Loucy (cell line): ENCODE measurements at regions not wholly inside any gene's neighbourhood (a gene's known extent, or its start where the extent isn't known, plus 50 kb on each side); places are given as distances from the start of the nearest gene placed in this dataset.

Experiments
- H2AFZ ChIP-seq: fragments of 200-600 bp; sonication (generic); 2 replicates; pipeline ENCODE4 v1.6.0; 2016; ENCODE audit warnings: antibody characterized with exemption, mild to moderate bottlenecking, low read length, moderate library complexity
- H3F3A ChIP-seq: fragments of 200-600 bp; 2 replicates; pipeline ENCODE4 v1.6.0; 2016; ENCODE audit warnings: antibody characterized with exemption, low read depth, mild to moderate bottlenecking
- H3K27me3 ChIP-seq: fragments of 200-600 bp; sonication (generic); 2 replicates; pipeline ENCODE4 v1.6.1; 2014; ENCODE audit warnings: low read length, mild to moderate bottlenecking; ENCODE audit not compliant: insufficient read depth, poor library complexity, severe bottlenecking
- H3K36me3 ChIP-seq: fragments of 200-600 bp; sonication (generic); 2 replicates; pipeline ENCODE4 v1.6.1; 2016; ENCODE audit warnings: low read length; ENCODE audit not compliant: insufficient read depth
- H3K4me1 ChIP-seq: fragments of 200-600 bp; sonication (generic); 2 replicates; pipeline ENCODE4 v1.5.1; 2014; ENCODE audit warnings: low read length, mild to moderate bottlenecking; ENCODE audit not compliant: insufficient read depth, poor library complexity, severe bottlenecking
- H3K4me2 ChIP-seq: fragments of 200-600 bp; sonication (generic); 2 replicates; pipeline ENCODE4 v1.6.0; 2014; ENCODE audit warnings: antibody characterized with exemption, low read length, low read depth, mild to moderate bottlenecking; ENCODE audit not compliant: poor library complexity, severe bottlenecking
- H3K4me3 ChIP-seq: fragments of 200-600 bp; sonication (generic); 2 replicates; pipeline ENCODE4 v1.5.1; 2014; ENCODE audit warnings: low read length, mild to moderate bottlenecking, mixed read lengths; ENCODE audit not compliant: poor library complexity, severe bottlenecking
- H3K79me2 ChIP-seq: fragments of 200-600 bp; sonication (generic); 2 replicates; pipeline ENCODE4 v1.6.1; 2014; ENCODE audit warnings: low read length; ENCODE audit not compliant: insufficient read depth
- H3K9ac ChIP-seq: fragments of 200-600 bp; sonication (generic); 2 replicates; pipeline ENCODE4 v1.6.0; 2014; ENCODE audit warnings: mild to moderate bottlenecking, low read depth, low read length, moderate library complexity; ENCODE audit not compliant: poor library complexity, severe bottlenecking
- H3K9me2 ChIP-seq: fragments of 200-600 bp; sonication (generic); replicated peaks from 2 replicates; pipeline ENCODE4 v1.6.1; 2016; ENCODE audit warnings: low read depth, low read length, mixed read lengths
- H3K9me3 ChIP-seq: fragments of 200-600 bp; sonication (generic); 2 replicates; pipeline ENCODE4 v1.6.1; 2014; ENCODE audit warnings: mild to moderate bottlenecking, antibody characterized with exemption, low read length, low read depth; ENCODE audit not compliant: insufficient read depth
- H4K20me1 ChIP-seq: fragments of 200-600 bp; sonication (generic); 2 replicates; pipeline ENCODE4 v1.6.0; 2014; ENCODE audit warnings: antibody characterized with exemption, low read length, mild to moderate bottlenecking; ENCODE audit not compliant: insufficient read depth, poor library complexity, severe bottlenecking
- EZH2phosphoT487 ChIP-seq: fragments of 200-600 bp; IDR thresholded peaks from 2 replicates; pipeline ENCODE4 v1.6.1; 2018; ENCODE audit warnings: antibody characterized with exemption, mild to moderate bottlenecking, moderate library complexity, borderline replicate concordance
- TF ChIP-seq, protein P1 (sequence below): fragments of 200-600 bp; sonication (generic); conservative IDR thresholded peaks from 2 replicates; pipeline ENCODE4 v1.5.1; 2014; ENCODE audit warnings: mild to moderate bottlenecking, antibody characterized with exemption, low read length

DNA sequence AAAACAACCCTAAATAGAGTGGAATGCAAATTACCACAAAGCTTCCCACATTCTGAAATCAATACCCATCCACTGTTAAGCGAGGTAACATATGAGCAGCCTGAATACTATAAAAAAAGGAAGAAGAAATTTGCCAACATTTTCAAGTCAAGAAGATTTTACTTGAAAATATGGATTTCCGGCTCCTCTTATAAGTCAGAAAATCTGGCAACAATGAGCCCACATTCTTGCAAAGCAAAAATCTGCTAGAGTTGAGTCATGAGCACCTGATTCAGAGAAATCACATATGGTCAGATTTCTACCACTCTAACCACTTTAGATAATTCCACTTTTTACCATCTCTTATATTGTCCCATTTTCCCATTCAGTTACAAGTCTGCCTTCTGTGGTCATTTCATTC is 395.7 kb downstream of the DTHD1 start:
- TF ChIP-seq, protein P1, sequence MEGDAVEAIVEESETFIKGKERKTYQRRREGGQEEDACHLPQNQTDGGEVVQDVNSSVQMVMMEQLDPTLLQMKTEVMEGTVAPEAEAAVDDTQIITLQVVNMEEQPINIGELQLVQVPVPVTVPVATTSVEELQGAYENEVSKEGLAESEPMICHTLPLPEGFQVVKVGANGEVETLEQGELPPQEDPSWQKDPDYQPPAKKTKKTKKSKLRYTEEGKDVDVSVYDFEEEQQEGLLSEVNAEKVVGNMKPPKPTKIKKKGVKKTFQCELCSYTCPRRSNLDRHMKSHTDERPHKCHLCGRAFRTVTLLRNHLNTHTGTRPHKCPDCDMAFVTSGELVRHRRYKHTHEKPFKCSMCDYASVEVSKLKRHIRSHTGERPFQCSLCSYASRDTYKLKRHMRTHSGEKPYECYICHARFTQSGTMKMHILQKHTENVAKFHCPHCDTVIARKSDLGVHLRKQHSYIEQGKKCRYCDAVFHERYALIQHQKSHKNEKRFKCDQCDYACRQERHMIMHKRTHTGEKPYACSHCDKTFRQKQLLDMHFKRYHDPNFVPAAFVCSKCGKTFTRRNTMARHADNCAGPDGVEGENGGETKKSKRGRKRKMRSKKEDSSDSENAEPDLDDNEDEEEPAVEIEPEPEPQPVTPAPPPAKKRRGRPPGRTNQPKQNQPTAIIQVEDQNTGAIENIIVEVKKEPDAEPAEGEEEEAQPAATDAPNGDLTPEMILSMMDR = no peak
- TF ChIP-seq EZH2phosphoT487 = no peak
- H3F3A ChIP-seq = no peaks in the 10 kb centered on the region
- no peak overlapping the region for H2AFZ ChIP-seq

DNA sequence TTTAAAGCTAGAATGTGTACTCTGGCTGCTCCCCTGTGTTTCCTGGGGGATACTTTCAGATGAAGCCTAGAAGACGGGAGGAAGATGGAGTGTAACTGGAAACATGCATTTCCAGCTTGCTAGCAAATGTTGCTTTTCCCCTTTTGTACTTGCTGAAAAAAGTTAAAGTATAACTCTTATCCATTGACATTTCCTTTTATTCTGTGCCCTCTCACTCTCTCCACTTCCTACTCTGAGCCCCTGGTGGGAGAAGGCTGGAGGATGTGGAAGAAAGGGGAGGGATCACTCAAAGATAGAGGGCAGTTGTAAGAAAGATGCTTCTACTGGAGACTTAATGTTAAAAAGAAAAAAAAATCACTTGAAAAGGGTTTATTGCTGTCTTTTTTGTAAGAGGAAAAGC is 396.5 kb downstream of the DTHD1 start:
- no peaks in the 10 kb centered on the region for H3K27me3 ChIP-seq
- H3K9me3 ChIP-seq = no peaks in the 10 kb centered on the region
- no peak overlapping the region for H2AFZ ChIP-seq
- no peaks in the 10 kb centered on the region for H3K9me2 ChIP-seq
- H3K4me2 ChIP-seq = no peak overlapping the region
- H3K36me3 ChIP-seq = no peaks in the 10 kb centered on the region
- H3K9ac ChIP-seq = no peak overlapping the region
- no peaks in the 10 kb centered on the region for H3K4me1 ChIP-seq
- H3F3A ChIP-seq = no peaks in the 10 kb centered on the region
- H4K20me1 ChIP-seq = no peaks in the 10 kb centered on the region
- no peaks in the 10 kb centered on the region for H3K79me2 ChIP-seq
- no peak for TF ChIP-seq EZH2phosphoT487
- TF ChIP-seq, protein P1 = no peak
- H3K4me3 ChIP-seq = no peak overlapping the region

More for the DNA sequence above, 395.7 kb downstream of the DTHD1 start:
- Histone ChIP-seq H3K4me3 (no peak overlapping the region), H3K9ac (no peak overlapping the region), H3K4me2 (no peak overlapping the region), H3K9me2 (no peaks in the 10 kb centered on the region), H3K4me1 (no peaks in the 10 kb centered on the region), H3K9me3 (no peaks in the 10 kb centered on the region), H4K20me1 (no peaks in the 10 kb centered on the region), H3K36me3 (no peaks in the 10 kb centered on the region), H3K79me2 (no peaks in the 10 kb centered on the region), H3K27me3 (no peaks in the 10 kb centered on the region)

DNA sequence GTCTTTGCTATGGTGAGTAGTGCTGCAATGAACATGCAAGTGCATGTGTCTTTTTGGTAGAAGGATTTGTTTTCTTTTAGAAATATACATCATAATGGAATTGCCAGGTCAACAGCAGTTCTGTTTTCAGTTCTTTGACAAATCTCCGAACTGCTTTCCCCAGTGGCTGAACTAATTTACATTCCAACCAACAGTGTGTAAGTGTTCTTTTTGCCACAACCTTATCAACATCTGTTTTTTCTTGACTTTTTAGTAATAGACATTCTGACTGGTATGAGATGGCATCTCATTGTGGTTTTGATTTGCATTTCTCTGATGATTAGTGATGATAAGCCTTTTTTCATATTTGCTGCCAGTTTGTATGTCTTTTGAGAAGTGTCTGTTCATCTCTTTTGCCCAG is 406.3 kb downstream of the DTHD1 start:
- Histone ChIP-seq H3K9me3 (no peaks in the 10 kb centered on the region), H3K27me3 (no peaks in the 10 kb centered on the region), H3F3A (no peaks in the 10 kb centered on the region), H3K4me2 (no peak overlapping the region), H3K79me2 (no peaks in the 10 kb centered on the region), H3K4me3 (no peak overlapping the region), H3K4me1 (no peaks in the 10 kb centered on the region), H4K20me1 (no peaks in the 10 kb centered on the region), H2AFZ (no peak overlapping the region), H3K36me3 (no peaks in the 10 kb centered on the region), H3K9ac (no peak overlapping the region), H3K9me2 (no peaks in the 10 kb centered on the region)
- TF ChIP-seq EZH2phosphoT487 = no peak
- TF ChIP-seq, protein P1 = no peak
